ENCODE measurements at regions not wholly inside any gene's neighbourhood (a gene's known extent, or its start where the extent isn't known, plus 50 kb on each side); places are given as distances from the start of the nearest gene placed in this dataset.

- DNase-seq = no peak
These were observed 244.8 kb upstream of the MPDZ start for GRCh38 chr9:13524245-13524644.

GRCh38 chr9:13520069-13520468, 240.6 kb upstream of the MPDZ start:
- DNase-seq = no peak

DNA sequence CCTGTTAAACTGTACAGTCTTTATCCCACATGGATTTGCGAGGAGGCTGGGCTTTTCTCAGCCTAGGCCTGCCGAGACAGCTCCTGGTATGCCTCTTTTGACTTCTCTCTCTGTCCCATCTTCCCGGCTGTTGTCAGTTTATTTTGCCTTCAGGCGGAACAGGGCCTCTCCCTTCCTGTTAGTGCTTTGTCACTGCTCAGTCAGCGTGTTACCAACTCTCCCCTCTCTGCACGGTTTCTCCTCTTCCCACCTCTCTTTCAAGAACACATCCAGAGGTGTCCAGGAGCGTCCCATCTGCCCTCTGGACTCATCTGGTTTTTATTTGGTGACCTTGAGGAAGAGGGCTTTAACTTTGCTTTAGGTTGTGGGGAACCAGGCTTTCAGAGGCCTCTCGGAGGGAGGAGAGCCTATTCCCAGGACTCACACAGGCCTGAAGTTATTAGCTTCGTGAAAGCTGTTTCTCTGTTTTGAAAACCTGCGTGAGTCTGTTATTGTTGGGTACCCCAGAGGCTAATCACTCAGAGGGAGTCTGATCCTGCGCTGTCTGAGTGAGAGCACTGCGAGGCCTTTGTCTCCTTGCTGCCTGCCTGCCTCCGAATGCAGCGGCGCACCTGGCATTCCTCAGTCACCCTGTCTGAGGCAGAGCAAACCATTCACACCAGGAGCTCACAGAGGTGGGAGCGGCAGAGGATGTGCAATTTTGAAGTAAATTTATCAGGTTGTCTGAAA, 234.4 kb upstream of the MPDZ start:
- DNase-seq = peak; percentile 75

- DNase-seq = peak; percentile 86
These were observed 233.8 kb upstream of the MPDZ start for GRCh38 chr9:13513286-13513685.

DNA sequence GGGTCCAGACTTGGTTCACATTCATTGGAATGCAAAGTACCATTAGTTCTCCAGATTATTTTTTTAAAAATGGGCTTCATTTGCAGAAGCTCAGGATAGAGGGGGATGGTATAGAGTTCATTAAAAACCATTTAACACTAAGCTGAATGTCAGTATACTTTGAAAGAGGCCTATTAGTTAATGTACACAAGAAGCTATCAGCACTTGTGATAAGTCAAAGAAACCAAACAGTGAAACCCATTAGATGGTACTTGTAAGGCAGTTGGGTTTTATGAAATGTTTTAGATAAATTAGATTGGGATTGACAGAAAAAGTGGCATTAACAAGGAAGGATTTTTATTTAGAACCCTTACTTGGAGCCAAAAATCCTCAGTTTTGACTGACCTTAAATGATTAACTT, 229.2 kb upstream of the MPDZ start:
- DNase-seq = no peak

DNA sequence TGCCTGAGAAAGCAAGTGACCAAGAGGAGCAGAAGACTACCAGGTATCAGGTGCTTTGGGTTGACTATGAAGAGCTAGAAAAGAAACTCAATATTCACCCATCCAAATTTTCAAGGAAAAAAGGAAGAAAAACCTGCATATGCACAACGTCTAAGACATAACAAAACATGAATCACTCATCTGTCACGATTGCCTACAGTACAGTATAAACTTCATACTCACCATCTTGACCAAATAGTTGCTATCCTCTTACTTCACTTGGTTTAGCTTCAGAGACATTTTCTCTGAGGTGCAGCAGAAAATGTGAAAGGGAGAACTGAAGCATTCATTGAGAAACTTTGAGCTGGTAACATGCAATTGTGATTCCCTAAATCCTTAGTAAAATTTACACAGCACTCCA, 228.6 kb upstream of the MPDZ start:
- DNase-seq = no peak

DNA sequence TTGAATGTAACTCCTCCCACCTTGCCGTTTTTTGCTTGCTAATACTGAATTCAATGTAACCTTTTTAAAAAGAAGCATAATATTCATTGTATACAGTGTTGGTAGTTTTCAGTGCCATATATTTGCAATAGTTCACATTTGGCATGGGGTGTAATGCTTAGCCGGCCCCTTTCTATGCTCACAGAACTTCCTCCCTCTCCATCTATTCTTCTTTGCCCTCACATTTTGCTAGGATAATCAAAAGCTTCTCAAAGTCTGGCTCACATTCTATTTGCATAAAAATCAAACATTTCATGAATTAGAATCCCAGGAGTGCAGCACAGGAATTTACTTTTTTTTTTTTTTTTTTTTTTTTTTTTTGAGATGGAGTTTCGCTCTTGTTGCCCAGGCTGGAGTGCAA, 226.3 kb upstream of the MPDZ start:
- DNase-seq = no peak

DNA sequence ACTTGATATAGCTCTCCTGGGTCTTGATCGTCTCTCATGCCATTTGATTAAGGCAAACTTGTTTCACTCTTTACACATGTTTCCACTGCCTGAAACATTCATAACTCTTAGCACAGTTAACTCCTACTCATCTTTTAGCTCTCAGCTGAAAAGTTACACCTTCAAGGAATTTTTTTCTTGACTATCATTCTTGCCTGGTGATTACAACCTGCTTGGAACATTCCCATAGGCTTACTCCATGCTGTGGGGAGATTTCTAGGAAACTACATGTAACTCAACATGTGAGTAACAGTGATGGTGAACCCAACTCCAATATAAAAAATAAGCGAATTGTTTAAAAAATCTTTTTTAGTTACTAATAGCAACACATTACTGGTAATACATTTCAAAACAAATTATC, 224.1 kb upstream of the MPDZ start:
- no peak for DNase-seq

- DNase-seq = peak; percentile 69
These were observed 223.0 kb upstream of the MPDZ start for GRCh38 chr9:13502484-13502883.

GRCh38 chr9:13501018-13501417, 221.5 kb upstream of the MPDZ start:
- no peak for DNase-seq

DNA sequence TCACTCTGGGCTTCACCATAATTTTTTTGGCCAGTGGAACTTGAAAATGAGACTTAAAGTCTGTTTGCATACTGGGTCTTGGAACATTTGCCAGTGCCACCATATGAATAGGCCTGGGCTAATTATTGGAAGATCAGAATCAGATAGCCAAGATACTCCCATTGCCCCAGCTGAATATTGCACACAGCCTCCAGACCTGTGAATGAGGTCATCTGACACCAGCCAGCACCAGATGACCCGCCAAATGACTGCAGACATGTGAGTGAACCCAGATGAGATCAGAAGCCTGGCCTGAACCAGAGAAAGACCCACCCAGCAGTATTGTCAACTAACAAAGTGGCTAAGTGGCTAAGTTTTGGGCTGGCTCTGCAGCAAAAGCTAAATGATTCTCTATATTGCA, 220.5 kb upstream of the MPDZ start:
- no peak for DNase-seq

DNA sequence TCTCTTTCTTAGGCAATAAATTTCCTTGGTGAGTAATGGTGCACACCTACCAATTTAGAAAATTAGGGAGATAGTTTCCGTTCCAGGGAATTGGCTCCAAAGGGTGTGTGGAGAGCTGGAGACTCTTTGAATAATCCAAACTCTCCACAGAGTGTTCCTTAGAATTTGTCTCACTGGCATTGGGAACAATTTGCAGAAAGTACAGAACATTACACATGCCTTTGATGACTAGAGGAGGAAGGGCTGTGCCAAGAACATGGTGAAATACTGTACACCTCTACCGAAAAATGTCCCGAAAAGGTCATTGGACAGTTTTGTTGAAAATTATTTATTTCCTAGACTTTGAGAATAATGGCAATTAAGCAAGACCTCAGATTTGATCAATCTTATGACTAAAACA, 214.2 kb upstream of the MPDZ start:
- DNase-seq = no peak

DNA sequence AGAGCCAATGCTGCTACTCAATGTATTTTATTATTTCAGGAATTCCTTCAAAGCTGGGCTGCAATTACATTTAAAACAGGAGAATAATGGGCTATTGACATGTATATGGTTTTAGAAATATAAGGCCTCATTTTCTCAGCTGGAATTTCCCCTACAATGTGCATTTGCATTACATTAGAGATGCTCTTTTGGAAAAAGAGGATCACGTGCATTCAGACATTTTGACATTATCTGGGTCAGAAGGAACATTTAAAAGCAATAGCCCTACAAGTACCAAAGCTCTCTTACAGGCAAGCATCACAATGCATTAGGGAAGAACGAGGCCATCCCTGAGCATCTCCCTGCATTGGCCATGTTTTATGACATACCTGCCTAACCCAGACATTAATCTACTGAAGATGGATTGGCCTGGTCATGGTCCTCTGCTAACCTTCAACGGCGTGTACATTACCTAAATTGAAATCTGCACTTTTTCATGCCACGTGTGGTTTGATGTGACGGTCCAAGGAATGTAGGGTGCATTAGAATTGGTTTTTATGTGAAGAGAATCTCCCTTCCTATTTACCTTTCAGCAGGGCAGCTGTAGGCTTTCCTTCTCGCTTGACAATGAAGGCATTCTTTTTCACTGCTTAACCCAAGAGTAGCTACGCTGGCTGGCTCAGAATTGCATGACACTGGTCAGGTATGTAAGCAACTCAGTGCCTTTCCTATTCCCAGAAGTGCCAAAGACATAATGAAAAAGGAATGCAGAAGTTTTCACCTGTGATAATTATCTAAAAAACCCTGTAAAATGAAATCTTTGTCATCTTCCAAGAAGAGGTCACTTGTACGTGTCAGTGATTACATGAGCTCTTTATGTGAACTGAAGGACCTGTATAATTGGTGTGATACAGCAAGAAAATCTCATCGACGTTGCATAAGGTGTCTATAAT, 212.3 kb upstream of the MPDZ start:
- DNase-seq = no peak

- DNase-seq = no peak
These were observed 211.6 kb upstream of the MPDZ start for GRCh38 chr9:13491138-13491492.

GRCh38 chr9:13487936-13488335, 208.4 kb upstream of the MPDZ start:
- DNase-seq = no peak

DNA sequence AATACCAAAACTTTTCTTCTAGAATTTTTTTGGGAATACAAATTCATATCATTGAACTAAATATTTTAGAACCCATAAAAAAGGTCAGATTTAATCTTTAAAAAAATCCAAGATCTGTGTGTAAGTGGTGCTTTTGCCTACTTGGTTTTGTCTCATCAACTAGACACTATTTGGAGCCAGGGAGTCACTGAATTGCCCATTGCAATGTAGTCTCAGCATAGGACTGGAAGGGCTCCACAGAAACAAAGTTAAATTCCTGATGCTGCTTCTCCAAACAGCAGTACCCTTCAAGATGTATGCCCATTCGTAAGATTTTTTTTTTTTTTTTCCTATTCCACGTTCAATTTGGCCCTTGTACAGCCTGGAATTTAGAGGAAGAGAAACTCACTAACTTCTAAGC, 208.0 kb upstream of the MPDZ start:
- no peak for DNase-seq

- no peak for DNase-seq
These were observed 207.6 kb upstream of the MPDZ start for GRCh38 chr9:13487071-13487470.

GRCh38 chr9:13485068-13485596, 205.6 kb upstream of the MPDZ start:
- peak; percentile 77 for DNase-seq

DNA sequence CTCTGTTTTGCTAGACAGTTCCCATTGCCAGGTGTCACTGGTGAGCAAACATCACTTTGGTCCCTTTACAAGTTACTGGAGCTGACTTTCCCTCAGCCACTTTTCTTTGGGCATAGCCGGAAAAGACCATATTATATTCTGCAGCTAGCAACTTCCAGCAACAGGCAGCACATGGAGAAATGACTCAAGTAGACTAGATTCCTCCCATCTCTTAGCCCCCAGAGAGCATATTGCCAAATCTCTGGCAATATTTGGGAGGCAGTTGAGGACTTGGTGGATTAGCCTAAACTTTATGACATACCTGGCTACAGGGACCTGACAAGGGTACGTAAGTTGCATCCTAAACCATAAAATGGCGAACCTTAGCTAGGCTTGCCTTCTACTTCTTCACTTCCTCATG, 204.7 kb upstream of the MPDZ start:
- DNase-seq = no peak

DNA sequence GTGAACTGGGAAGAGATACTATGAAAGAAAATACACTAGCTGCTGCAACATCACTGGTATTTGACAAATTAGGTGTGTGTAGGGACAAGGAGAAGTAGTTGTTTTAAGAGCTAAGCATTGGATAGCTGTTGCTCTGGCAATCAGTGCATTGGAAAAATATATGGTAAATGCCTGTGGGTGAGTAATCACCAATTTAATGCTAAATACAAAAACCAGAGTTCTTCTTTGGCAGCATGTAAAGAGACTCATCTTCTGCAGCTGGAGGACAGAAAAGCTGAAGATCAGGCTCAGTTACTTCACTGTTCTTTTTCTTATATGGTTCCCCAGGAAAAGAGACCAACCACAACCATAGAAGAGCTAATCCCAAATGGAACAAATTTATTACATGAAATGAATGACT, 201.8 kb upstream of the MPDZ start:
- no peak for DNase-seq

GRCh38 chr9:13480693-13481092, 201.2 kb upstream of the MPDZ start:
- no peak for DNase-seq

DNA sequence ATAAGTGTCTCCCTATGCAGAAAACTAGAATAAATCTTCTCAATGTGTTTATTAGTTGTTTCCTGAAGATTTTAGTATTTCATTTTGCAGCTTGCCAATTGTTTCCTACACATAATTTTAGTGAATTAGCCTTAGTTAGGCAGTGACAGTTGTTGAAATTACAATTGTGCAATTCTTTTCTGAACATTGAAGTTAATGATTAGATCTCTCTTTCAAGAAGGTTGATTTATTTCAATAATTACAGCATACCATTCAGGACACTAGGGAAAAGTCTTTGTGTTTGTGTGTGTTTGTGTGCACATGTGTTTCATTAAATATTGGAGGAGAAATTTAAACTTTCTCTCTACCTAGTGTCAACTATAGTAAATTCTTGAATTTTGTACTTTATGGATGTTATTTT, 199.6 kb upstream of the MPDZ start:
- DNase-seq = no peak

DNA sequence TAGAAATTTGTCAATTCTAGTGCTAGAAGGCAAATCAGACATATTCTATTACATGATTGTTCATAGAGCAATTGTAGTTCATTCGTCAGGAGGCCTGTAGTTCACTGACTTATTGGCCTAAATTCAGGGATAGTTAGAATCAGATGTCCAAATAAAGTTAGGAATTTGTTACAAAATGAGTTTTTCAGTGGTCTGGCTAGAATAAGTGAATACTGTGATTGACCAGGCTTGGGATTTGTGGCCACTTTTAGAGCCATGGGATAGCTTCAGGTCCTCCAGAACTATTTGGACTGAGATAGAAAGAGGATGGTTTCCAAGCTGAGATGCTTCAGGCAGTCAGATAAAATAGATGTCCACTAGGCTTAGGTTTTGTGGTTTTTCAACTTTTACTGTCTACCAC, 199.1 kb upstream of the MPDZ start:
- peak; percentile 30 for DNase-seq

DNA sequence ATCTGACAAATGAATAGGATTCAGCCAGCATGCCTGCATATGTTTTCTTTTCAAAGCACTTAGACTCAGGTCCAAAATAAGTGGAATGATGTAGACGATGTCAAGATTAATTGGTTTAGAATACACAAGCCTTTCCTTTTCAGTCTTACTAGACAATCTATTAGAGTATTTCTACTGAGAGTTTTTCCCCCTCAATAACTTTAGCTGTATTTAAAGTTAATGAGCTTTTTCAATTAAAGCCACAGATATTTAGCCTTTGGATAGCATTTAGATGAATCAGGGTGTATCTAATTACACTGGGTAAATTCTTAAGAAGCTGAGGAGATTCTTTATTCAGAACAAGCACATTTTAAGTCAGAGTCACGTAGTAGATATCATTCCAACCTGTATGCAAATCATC, 198.7 kb upstream of the MPDZ start:
- DNase-seq = no peak

Data from right hindlimb (tissue), 1 donor.